Inflammatory macrophage treated with lipopolysaccharide for 4 hours (primary cell): ENCODE measurements at regions not wholly inside any gene's neighbourhood (a gene's known extent, or its start where the extent isn't known, plus 50 kb on each side); places are given as distances from the start of the nearest gene placed in this dataset.

Source experiments
- DNase-seq: peaks from one replicate; pipeline ENCODE4 v3.0.0-alpha.2; 2020

DNA sequence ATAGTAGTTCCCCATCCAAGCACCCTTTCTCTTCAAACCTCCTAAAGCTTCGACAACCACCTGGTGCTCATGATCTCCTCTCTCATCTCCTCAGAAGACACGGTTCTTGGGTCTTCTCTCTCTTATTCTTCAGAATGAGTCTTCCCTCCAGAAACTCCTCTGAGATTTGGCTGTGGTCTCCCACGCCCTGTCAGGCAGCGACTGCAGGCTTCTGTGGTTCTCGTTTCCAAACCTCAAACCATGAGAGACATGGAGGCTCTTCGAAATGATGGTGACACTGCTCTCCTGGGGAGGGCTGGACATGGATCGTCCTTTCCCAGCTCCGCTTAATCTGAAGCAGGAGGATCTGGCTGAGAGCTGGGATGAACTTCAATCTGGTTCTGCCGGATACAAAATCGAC is 78.6 kb upstream of the PITRM1 start:
- no peak for DNase-seq

GRCh38 chr10:3249307-3249889 is 76.8 kb upstream of the PITRM1 start:
- DNase-seq, result no peak

- DNase-seq, result peak; percentile 44
Observed at GRCh38 chr10:3248526-3249306, 76.1 kb upstream of the PITRM1 start.

- DNase-seq, result no peak
Observed at GRCh38 chr10:3245395-3245794, 72.8 kb upstream of the PITRM1 start.

DNA sequence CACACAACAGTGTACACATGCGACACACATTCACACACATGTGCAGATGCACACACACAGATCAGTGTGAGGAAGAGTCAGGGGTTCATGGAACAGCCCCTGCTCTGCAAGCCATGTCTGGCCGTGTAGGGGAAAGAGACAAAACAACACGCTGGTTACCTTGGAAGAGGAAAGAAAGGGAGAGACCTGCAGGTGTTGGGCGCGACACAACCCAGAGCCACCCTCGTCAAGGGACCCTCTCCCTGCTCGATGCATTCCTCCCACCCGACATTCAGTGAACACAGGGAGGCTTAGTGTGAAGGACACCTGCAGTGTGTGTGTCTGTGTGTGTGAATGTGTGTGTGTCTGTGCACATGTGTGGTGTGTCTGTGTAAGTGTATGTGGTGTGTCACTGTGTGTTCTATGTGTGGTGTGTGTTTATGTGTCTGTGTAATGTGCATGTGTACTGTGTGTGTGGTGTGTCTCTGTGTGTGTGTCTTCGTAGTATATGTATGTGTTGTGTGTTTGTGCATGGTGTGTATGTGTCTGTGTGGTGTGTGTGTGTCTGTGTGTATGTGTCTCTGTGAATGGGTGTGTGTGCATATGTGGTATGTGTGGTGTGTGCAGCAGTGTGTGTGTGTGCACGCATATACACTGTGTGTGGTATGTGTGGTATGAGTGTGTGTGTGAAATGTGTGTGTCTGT is 69.5 kb upstream of the PITRM1 start:
- no peak for DNase-seq

DNA sequence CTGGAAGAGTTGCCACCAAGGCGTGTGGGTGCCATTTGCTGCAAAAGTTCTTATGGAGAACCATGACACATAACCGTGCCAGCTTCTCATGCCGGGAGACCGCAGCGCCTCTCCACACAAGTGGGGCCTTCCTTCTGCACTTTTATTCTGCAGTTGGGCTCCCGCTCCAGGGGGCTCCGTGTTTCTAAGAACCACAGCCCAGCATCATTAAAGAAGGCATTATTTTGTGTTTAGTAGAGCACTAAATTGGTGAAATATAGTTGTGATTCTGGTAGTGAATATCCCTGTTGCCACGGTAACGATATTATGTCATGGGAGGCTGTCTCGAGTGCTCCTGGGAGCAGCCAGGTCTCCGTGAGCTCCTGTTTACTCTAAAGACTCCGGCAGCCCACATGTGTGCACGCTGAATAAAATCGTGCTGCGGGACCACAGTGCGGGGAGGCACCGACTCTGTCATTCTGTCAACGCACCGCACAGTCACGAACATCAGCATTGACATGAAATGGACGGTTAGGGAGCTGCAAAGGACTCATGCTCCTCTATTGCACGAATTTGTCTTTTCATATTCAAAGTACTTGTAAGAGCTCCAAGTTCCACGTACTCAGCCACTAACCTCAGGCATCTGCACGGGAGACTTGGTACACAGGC is 68.8 kb upstream of the PITRM1 start:
- DNase-seq, result no peak

- DNase-seq, result no peak
Observed at GRCh38 chr10:3239920-3240894, 67.6 kb upstream of the PITRM1 start.

DNA sequence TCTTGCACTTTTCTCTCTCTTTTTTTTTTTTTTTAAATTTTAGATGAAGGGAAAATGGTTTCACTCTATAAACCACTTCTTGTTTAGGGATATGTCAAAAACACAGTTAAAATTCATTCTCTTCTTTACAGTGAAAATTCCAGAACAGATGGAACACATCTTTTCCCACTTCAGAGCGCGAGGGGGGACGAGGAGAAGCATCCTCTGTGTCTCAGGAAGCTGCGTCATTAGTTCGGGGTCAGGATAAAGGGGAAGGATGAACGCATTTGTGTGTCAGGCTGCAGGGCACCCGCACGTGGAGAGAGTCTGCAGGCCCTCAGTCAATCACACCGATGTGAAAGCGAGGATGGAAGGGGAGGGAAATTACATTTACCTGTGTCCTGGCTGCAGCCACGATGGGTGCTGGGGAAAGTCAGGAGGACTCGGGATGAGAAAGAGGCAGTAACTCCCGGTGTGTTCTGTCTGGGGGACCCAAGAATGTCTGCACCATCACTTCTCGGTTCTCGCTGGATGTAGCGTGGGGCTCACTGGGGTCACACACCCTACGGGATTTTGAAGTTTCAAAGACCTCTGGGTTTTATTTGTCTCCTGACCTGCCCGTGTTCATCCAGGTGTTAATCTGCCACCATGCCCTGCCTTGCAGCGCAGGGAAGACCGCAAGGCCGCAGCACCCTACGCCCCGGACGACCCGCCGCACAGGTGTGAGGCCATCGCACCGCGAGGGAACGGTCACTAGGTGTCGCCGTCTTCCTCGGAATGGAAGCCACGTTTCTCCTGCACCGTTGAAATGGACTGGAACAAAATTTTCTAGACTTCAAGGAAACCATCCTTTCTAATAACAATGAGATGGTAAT is 66.7 kb upstream of the PITRM1 start:
- DNase-seq, result peak; percentile 49

DNA sequence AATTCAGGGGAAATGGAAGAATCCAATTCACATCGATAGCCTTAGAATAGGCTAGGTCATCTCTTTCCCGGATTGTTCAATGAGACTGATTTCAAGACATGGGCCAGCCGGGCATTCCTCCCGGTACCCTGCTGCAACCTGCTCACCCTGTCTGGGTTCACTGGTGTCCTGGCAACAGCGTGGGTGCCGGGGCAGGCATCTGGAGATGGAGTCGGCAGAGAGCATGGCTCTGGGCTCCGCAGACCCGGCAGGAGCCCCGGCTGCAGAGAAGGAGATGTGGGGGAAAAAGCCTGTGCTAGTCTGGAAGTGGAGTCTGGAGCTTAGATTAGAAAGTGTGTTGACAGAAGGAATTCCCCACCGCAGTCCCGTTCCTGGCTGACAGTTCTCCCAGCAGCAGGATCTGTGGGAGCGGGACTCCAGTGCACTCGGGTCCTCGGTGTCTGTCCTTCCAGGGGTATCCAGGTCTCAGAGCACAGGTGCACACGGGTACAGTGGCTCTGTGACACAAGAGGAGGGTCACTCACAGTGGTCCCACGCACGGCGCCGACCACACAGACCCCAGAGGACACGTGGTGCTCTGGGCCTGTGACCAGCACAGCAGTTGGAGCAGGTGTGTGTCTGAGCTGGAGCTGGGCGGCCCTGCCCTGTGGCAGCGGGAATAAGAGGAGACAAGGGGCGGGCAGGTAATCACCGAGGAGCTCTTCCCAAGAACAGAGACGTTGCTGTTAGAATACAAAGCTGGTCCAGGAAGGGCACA is 65.7 kb upstream of the PITRM1 start:
- DNase-seq, result no peak

DNA sequence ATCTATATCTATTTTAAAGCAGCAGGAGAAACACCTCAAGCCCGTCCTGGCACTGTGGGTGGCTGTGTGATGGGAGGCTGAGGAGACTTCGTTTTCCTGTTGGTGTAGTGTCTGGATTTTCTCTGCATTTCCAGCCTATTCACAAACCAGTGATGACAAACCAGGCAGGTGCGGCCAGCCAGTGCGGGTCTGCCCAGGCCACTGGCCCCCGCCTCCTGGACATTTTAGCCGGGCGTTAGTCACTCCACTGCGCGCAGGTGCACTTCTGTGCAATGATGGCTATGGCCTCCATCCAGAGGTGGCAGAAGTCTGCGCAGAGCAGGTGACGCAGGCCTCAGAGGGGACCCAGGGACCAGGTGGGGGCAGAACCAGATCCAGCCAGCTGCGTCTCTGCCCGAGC is 64.9 kb upstream of the PITRM1 start:
- DNase-seq, result no peak

GRCh38 chr10:3236644-3237404 is 64.2 kb upstream of the PITRM1 start:
- no peak for DNase-seq

- no peak for DNase-seq
Observed at GRCh38 chr10:3235996-3236510, 63.5 kb upstream of the PITRM1 start.

DNA sequence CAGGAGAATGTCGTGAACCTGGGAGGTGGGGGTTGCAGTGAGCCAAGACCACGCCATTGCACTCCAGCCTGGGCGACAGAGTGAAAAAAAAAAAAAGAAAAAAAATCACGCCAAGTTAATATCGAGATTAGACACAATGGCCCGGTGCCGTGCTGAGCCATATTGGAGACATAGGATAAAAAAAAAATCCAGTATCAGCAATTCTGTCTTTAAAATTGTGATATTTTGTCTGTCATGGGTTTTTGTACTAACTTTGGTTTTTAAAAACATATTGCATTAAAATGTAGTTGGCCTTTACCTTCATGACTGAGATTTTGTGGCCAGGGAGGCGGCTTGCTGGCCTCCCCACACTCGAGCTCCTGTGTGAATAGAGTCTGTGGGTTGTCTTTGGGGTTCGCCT is 62.8 kb upstream of the PITRM1 start:
- no peak for DNase-seq

DNA sequence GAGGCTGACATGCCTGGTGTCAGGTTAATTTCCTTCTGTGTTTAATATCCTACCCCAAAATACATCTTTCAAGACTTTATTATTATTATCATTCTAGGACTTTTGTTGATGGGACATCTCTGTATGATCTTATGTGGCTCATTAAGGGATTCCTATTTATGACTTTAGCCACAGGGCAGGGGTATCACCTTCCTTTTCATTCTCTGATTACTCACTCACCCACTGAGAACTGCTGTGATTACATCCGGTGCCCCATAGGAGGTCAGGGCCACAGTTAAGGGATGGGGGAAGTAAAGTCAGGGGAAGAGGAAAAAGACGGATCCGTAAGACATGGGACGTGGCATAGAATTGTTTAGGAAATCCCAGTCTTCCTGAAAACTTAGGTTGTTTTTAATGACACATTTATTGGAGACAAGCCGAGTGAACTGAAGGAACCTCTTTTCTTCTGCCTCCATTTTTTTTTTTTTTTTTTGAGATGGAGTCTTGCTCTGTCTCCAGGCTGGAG is 61.0 kb upstream of the PITRM1 start:
- DNase-seq, result no peak

DNA sequence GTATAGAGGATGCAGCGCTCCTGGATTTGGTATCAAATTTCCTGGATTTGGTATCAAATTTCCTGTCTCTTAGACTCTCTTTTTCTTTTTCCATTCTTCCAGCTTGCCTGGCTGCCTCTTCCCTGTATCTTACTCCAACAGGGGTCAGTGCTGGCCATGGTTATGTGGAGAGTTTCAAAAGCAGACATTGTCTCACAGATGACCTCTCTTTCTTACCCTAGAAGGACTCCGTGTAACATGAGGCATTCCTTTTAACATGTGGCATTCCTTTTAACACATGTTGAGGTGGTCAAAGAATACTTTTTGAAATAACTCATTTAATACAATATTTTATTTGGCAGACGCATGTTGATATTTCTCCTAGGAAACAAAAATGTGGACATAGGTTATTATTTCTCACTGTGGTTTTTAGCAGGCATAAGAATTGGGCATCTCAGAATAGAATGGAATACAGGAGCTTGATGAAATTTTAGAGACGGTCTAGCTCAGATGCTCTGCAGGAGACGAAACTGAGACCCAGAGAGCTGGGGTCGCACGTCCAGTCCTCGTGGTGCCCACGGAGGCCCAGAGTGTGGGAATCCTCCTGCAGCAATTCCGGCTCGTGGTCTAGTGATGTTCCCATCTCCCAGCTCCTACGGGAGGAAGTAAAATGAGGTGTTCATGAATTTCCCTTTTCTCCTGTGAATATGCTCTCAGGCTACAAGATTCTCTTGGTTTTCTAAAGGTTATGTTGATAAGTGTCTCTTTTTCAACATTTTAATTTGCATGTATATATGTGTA is 59.6 kb upstream of the PITRM1 start:
- no peak for DNase-seq

DNA sequence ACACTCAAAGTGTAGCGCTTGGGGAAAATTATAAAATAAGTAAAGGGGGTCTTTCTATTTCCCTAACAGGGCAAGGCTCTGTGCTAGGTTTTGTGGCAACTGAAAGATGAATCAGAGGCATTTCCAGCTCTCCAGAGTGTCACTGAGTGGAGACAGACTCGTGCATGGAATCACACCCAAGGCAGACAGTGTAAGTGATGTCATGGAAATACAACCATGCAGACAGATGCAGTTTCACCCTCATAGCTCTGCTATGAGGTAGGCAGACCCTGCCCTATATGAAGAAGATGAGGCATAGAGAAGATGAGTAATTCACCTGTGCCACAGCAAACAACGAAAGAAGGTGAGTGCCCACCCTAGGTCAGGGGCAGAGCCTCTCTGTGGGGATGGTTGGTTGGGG is 57.2 kb upstream of the PITRM1 start:
- no peak for DNase-seq

DNA sequence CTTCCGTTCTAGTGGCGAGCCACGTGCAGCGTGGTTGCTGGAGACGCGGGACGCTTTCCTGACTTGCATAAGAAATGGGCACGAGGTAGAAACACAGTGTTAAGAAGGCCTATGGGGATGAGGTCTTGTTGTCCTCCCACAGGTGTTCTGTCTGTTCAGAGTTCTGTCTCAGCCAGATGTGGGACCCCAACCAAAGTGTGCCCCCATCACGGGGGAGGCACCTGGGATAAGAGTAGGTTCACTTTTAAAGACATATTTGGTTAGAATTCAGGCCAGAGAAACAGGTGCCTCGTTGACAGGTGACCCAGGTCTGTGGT is 56.0 kb upstream of the PITRM1 start:
- no peak for DNase-seq

- no peak for DNase-seq
Observed at GRCh38 chr10:3226960-3227744, 54.6 kb upstream of the PITRM1 start.
